Gastrocnemius medialis (tissue), 4 donors: ENCODE measurements at regions not wholly inside any gene's neighbourhood (a gene's known extent, or its start where the extent isn't known, plus 50 kb on each side); places are given as distances from the start of the nearest gene placed in this dataset.

Experiments
- ATAC-seq, 2 donors: fragments of 150-250 bp; one replicate each; pipeline ENCODE4 v1.9.1; 2016
- DNase-seq, 2 donors: peaks; one replicate each; pipeline ENCODE4 v3.0.0-alpha.2; 2019
- H3K27ac ChIP-seq, 4 donors: fragments of 200-600 bp; sonication (generic); 1 replicate in 1 of 4; 2 replicates in 3 of 4; pipeline ENCODE4 v1.5.1; 2016 to 2018; ENCODE audit warnings: mild to moderate bottlenecking in 2 of 4, moderate library complexity in 1 of 4
- H3K27me3 ChIP-seq, 3 donors: fragments of 200-600 bp; sonication (generic) in 2 of 3; 1 replicate in 1 of 3; 2 replicates in 2 of 3; pipeline versions ENCODE4 v1.5.1 to v1.6.0; 2016 to 2019; ENCODE audit warnings: mild to moderate bottlenecking in 1 of 3, moderate library complexity in 1 of 3
- H3K36me3 ChIP-seq, 2 donors: fragments of 200-600 bp; sonication (generic) in 1 of 2; one replicate each; pipeline ENCODE4 v1.5.1; 2017 to 2018
- H3K4me1 ChIP-seq, 2 donors: fragments of 200-600 bp; sonication (generic) in 1 of 2; one replicate each; pipeline ENCODE4 v1.5.1; 2016 to 2017; ENCODE audit warnings: mild to moderate bottlenecking in 2 of 2
- H3K4me3 ChIP-seq, 4 donors: fragments of 200-600 bp; sonication (generic) in 3 of 4; 1 replicate in 1 of 4; 2 replicates in 3 of 4; pipeline ENCODE4 v1.5.1; 2016 to 2019; ENCODE audit warnings: mild to moderate bottlenecking in 2 of 4
- H3K9me3 ChIP-seq, 3 donors: fragments of 200-600 bp; sonication (generic) in 2 of 3; 1 replicate in 1 of 3; 2 replicates in 2 of 3; pipeline ENCODE4 v1.5.1; 2016 to 2019
- POLR2A ChIP-seq, 2 donors: fragments of 450-650 bp; IDR thresholded peaks; one replicate each; pipeline ENCODE4 v1.6.1; 2017; ENCODE audit warnings: antibody characterized with exemption in 2 of 2, mild to moderate bottlenecking in 2 of 2, moderate library complexity in 2 of 2
- in situ Hi-C, 4 donors: fragments of 200-750 bp; cut with MboI; loops; one replicate each; pipeline versions ENCODE4 v1.15.0 to v1.8.0; 2017; ENCODE audit warnings: low sequenced_read_pairs in 4 of 4
- intact Hi-C: fragments of 100-400 bp; cut with DNase I; formaldehyde crosslinking; loops from one replicate; pipeline ENCODE4 v1.15.1; 2023; ENCODE audit warnings: low total_unique reads
- TF ChIP-seq, protein P1 (sequence below), 5 experiments: fragments of 450-650 bp in 3 of 5; fragments of 200-600 bp in 2 of 5; sonication (generic) in 2 of 5; IDR thresholded peaks in 4 of 5; conservative IDR thresholded peaks in 1 of 5; 1 replicate in 4 of 5; 2 replicates in 1 of 5; pipeline ENCODE4 v1.5.1; 2016 to 2019; ENCODE audit warnings: antibody characterized with exemption in 5 of 5, mild to moderate bottlenecking in 3 of 5, moderate library complexity in 3 of 5

DNA sequence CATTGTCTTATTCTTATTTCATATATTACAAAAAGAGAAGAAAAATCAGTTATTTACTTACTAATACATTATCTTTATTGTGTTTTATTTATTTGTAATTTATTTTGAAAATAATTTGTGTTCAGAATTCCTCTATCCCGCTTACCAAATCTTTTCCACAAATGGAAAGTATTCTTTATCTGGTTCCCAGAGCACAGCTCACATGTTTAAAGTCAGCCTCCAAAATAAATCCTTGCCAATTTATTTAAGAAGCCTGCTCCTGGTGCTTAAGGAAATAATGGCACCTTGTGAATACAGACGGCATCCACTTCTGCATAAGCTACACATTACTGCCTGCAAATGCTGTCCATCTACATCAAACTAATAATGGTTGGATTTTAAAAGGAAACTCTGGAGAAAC is 435.4 kb downstream of the MTRR start:
- Histone ChIP-seq H3K4me3 (no peak overlapping the region), H3K27me3 (no peaks in the 10 kb centered on the region), H3K4me1 (no peaks in the 10 kb centered on the region), H3K27ac (no peak overlapping the region), H3K9me3 (no peaks in the 10 kb centered on the region), H3K36me3 (no peaks in the 10 kb centered on the region)
- TF ChIP-seq POLR2A (IDR thresholded peaks at IDR 0.05): no peak
- TF ChIP-seq, protein P1, sequence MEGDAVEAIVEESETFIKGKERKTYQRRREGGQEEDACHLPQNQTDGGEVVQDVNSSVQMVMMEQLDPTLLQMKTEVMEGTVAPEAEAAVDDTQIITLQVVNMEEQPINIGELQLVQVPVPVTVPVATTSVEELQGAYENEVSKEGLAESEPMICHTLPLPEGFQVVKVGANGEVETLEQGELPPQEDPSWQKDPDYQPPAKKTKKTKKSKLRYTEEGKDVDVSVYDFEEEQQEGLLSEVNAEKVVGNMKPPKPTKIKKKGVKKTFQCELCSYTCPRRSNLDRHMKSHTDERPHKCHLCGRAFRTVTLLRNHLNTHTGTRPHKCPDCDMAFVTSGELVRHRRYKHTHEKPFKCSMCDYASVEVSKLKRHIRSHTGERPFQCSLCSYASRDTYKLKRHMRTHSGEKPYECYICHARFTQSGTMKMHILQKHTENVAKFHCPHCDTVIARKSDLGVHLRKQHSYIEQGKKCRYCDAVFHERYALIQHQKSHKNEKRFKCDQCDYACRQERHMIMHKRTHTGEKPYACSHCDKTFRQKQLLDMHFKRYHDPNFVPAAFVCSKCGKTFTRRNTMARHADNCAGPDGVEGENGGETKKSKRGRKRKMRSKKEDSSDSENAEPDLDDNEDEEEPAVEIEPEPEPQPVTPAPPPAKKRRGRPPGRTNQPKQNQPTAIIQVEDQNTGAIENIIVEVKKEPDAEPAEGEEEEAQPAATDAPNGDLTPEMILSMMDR (IDR thresholded peaks at IDR 0.05 in 4 of 5, conservative IDR thresholded peaks at IDR 0.05 in 1 of 5): no peak
- ATAC-seq (no peak), DNase-seq (no peak)
- intact Hi-C loops (no loop called here), in situ Hi-C loops (no loop called here)

GRCh38 chr5:8306288-8306896 is 437.4 kb downstream of the MTRR start:
- H3K27me3 ChIP-seq: no peaks in the 10 kb centered on the region
- ATAC-seq: no peak
- TF ChIP-seq POLR2A (IDR thresholded peaks at IDR 0.05): no peak
- TF ChIP-seq, protein P1 (IDR thresholded peaks at IDR 0.05 in 4 of 5, conservative IDR thresholded peaks at IDR 0.05 in 1 of 5): no peak
- H3K9me3 ChIP-seq: peaks cover 0 to under 1% (median 0%) of the 10 kb centered on the region in 3 donors
- no peaks in the 10 kb centered on the region for H3K4me1 ChIP-seq
- no peaks in the 10 kb centered on the region for H3K36me3 ChIP-seq
- no peak overlapping the region for H3K27ac ChIP-seq
- in situ Hi-C loops: no loop called here
- H3K4me3 ChIP-seq: no peak overlapping the region
- intact Hi-C loops: no loop called here
- DNase-seq: no peak

DNA sequence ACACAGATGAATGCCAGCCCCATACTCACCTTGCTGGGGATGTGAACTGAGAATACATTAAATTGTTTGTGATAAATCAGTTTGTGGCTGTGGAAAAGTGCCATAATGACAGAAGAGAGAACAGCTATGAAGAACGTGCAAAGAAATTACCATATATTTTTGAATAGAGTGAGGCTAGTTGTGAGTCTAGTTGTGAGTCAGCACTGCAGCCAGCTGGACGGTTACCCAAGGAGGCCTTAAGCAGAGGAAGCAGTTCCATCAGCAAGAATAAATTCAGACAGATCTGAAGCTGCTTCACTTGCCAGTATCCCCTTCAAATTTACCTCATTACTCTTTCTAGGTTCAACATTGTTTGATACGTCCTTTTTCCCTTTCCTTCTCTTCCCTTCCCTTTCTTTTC is 446.0 kb downstream of the MTRR start:
- H3K36me3 ChIP-seq: no peaks in the 10 kb centered on the region
- TF ChIP-seq, protein P1 (IDR thresholded peaks at IDR 0.05 in 4 of 5, conservative IDR thresholded peaks at IDR 0.05 in 1 of 5): no peak
- TF ChIP-seq POLR2A (IDR thresholded peaks at IDR 0.05): no peak
- no peak overlapping the region for H3K4me3 ChIP-seq
- intact Hi-C loops: no loop called here
- in situ Hi-C loops: no loop called here
- H3K27me3 ChIP-seq: no peaks in the 10 kb centered on the region
- no peaks in the 10 kb centered on the region for H3K4me1 ChIP-seq
- ATAC-seq (no peak), DNase-seq (no peak)
- no peak overlapping the region for H3K27ac ChIP-seq
- peaks cover 0 to 4% (median 3%) of the 10 kb centered on the region in 3 donors for H3K9me3 ChIP-seq

- ATAC-seq (no peak), DNase-seq (no peak)
- in situ Hi-C loops (no loop called here), intact Hi-C loops (no loop called here)
- Histone ChIP-seq H3K27me3 (no peaks in the 10 kb centered on the region), H3K27ac (no peak overlapping the region), H3K4me3 (no peak overlapping the region), H3K36me3 (no peaks in the 10 kb centered on the region), H3K4me1 (no peaks in the 10 kb centered on the region), H3K9me3 (peaks cover 0 to 3% (median 0%) of the 10 kb centered on the region in 3 donors)
- TF ChIP-seq POLR2A (IDR thresholded peaks at IDR 0.05): no peak
- TF ChIP-seq, protein P1 (IDR thresholded peaks at IDR 0.05 in 4 of 5, conservative IDR thresholded peaks at IDR 0.05 in 1 of 5): no peak
Observed at GRCh38 chr5:8316608-8317280, 447.8 kb downstream of the MTRR start.
